Activated T-cell treated with anti-CD3 and anti-CD28 coated beads, Interleukin-2, amount 50 U/mL, for 24 hours (primary cell): ENCODE measurements at regions not wholly inside any gene's neighbourhood (a gene's known extent, or its start where the extent isn't known, plus 50 kb on each side); places are given as distances from the start of the nearest gene placed in this dataset.
"Not testable (repeated sequence)": the region's sequence is repeated elsewhere in the genome, so short reads cannot be mapped to it uniquely, and the experiment has no call there.

ENCODE experiments used
- DNase-seq: peaks from one replicate; pipeline ENCODE4 v3.0.0-alpha.2; 2020
- H3K27ac Mint-ChIP-seq: 2 replicates; pipeline ENCODE4 v1.8.0; 2020; ENCODE audit warnings: mild to moderate bottlenecking, mixed read lengths
- H3K27me3 Mint-ChIP-seq: 2 replicates; pipeline ENCODE4 v1.8.0; 2020; ENCODE audit warnings: mixed read lengths
- H3K36me3 Mint-ChIP-seq: 2 replicates; pipeline ENCODE4 v1.8.0; 2020; ENCODE audit warnings: low read depth, mixed read lengths
- H3K4me1 Mint-ChIP-seq: 2 replicates; pipeline ENCODE4 v1.8.0; 2020; ENCODE audit warnings: low read depth, mixed read lengths
- H3K4me3 Mint-ChIP-seq: 2 replicates; pipeline ENCODE4 v1.8.0; 2020; ENCODE audit warnings: mild to moderate bottlenecking, moderate library complexity, mixed read lengths
- H3K9me3 Mint-ChIP-seq: 2 replicates; pipeline ENCODE4 v1.8.0; 2020; ENCODE audit warnings: mixed read lengths

- H3K4me1 Mint-ChIP-seq, result no peaks in the 10 kb centered on the region
- no peaks in the 10 kb centered on the region for H3K36me3 Mint-ChIP-seq
- H3K4me3 Mint-ChIP-seq, result no peak overlapping the region
- peaks cover 27% of the 10 kb centered on the region for H3K9me3 Mint-ChIP-seq
- no peak for DNase-seq
- H3K27me3 Mint-ChIP-seq, result no peaks in the 10 kb centered on the region
- no peak overlapping the region for H3K27ac Mint-ChIP-seq
These were observed 1631.0 kb downstream of the CDH8 start for GRCh38 chr16:60405286-60405685.

- no peak for DNase-seq
- peaks cover 18% of the 10 kb centered on the region for H3K9me3 Mint-ChIP-seq
- no peaks in the 10 kb centered on the region for H3K36me3 Mint-ChIP-seq
- H3K4me3 Mint-ChIP-seq, result no peak overlapping the region
- H3K4me1 Mint-ChIP-seq, result no peaks in the 10 kb centered on the region
- H3K27me3 Mint-ChIP-seq, result no peaks in the 10 kb centered on the region
- H3K27ac Mint-ChIP-seq, result no peak overlapping the region
These were observed 1631.8 kb downstream of the CDH8 start for GRCh38 chr16:60404401-60404800.

GRCh38 chr16:60402941-60403340 lies 1633.3 kb downstream of the CDH8 start:
- H3K27ac Mint-ChIP-seq, H3K36me3 Mint-ChIP-seq, H3K4me1 Mint-ChIP-seq, H3K4me3 Mint-ChIP-seq, H3K27me3 Mint-ChIP-seq, DNase-seq: not testable (repeated sequence)
- H3K9me3 Mint-ChIP-seq, result peaks cover 20% of the 10 kb centered on the region

GRCh38 chr16:60392380-60392779 lies 1643.9 kb downstream of the CDH8 start:
- Mint-ChIP-seq H3K9me3 (peaks cover 16% of the 10 kb centered on the region), H3K36me3 (no peaks in the 10 kb centered on the region), H3K27me3 (no peaks in the 10 kb centered on the region), H3K4me3 (no peak overlapping the region), H3K4me1 (no peaks in the 10 kb centered on the region), H3K27ac (no peak overlapping the region)
- no peak for DNase-seq

- no peak for DNase-seq
- H3K36me3 Mint-ChIP-seq, result no peaks in the 10 kb centered on the region
- H3K4me1 Mint-ChIP-seq, result no peaks in the 10 kb centered on the region
- H3K9me3 Mint-ChIP-seq, result peaks cover 17% of the 10 kb centered on the region
- H3K27ac Mint-ChIP-seq, result no peak overlapping the region
- H3K4me3 Mint-ChIP-seq, result no peak overlapping the region
- no peaks in the 10 kb centered on the region for H3K27me3 Mint-ChIP-seq
These were observed 1637.5 kb upstream of the GOT2 start for GRCh38 chr16:60371591-60371990.

GRCh38 chr16:60367739-60368138 lies 1633.6 kb upstream of the GOT2 start:
- no peaks in the 10 kb centered on the region for H3K4me1 Mint-ChIP-seq
- no peak for DNase-seq
- no peaks in the 10 kb centered on the region for H3K27me3 Mint-ChIP-seq
- H3K4me3 Mint-ChIP-seq, result no peak overlapping the region
- H3K36me3 Mint-ChIP-seq, result no peaks in the 10 kb centered on the region
- H3K9me3 Mint-ChIP-seq, result peaks cover 8% of the 10 kb centered on the region
- H3K27ac Mint-ChIP-seq, result no peak overlapping the region

GRCh38 chr16:60363566-60363965 lies 1629.5 kb upstream of the GOT2 start:
- H3K4me3 Mint-ChIP-seq, result no peak overlapping the region
- H3K9me3 Mint-ChIP-seq, result peaks cover 3% of the 10 kb centered on the region
- no peak overlapping the region for H3K27ac Mint-ChIP-seq
- H3K27me3 Mint-ChIP-seq, result no peaks in the 10 kb centered on the region
- H3K4me1 Mint-ChIP-seq, result no peaks in the 10 kb centered on the region
- no peaks in the 10 kb centered on the region for H3K36me3 Mint-ChIP-seq
- no peak for DNase-seq

GRCh38 chr16:60359866-60360265 lies 1625.8 kb upstream of the GOT2 start:
- not testable (repeated sequence) for H3K36me3 Mint-ChIP-seq, H3K9me3 Mint-ChIP-seq, H3K4me3 Mint-ChIP-seq, H3K4me1 Mint-ChIP-seq, H3K27ac Mint-ChIP-seq, DNase-seq, H3K27me3 Mint-ChIP-seq

- H3K4me1 Mint-ChIP-seq, H3K9me3 Mint-ChIP-seq, H3K4me3 Mint-ChIP-seq: not testable (repeated sequence)
These were observed 1625.3 kb upstream of the GOT2 start for GRCh38 chr16:60359412-60359811.

GRCh38 chr16:60357876-60358522 lies 1623.9 kb upstream of the GOT2 start:
- H3K27ac Mint-ChIP-seq, H3K4me1 Mint-ChIP-seq, H3K9me3 Mint-ChIP-seq, H3K4me3 Mint-ChIP-seq, DNase-seq, H3K36me3 Mint-ChIP-seq, H3K27me3 Mint-ChIP-seq: not testable (repeated sequence)

More at GRCh38 chr16:60359412-60359811, 1625.3 kb upstream of the GOT2 start:
- not testable (repeated sequence) for H3K27me3 Mint-ChIP-seq, DNase-seq, H3K36me3 Mint-ChIP-seq, H3K27ac Mint-ChIP-seq

- Mint-ChIP-seq H3K4me3 (no peak overlapping the region), H3K9me3 (peaks cover 20% of the 10 kb centered on the region), H3K27ac (no peak overlapping the region)
These were observed 1612.1 kb upstream of the GOT2 start for GRCh38 chr16:60346256-60346655.

GRCh38 chr16:60337671-60338070 lies 1603.6 kb upstream of the GOT2 start:
- no peak for DNase-seq
- Mint-ChIP-seq H3K4me3 (no peak overlapping the region), H3K27ac (no peak overlapping the region), H3K4me1 (no peaks in the 10 kb centered on the region), H3K36me3 (no peaks in the 10 kb centered on the region), H3K27me3 (no peaks in the 10 kb centered on the region), H3K9me3 (peaks cover 14% of the 10 kb centered on the region)

More at GRCh38 chr16:60346256-60346655, 1612.1 kb upstream of the GOT2 start:
- Mint-ChIP-seq H3K4me1 (no peaks in the 10 kb centered on the region), H3K27me3 (no peaks in the 10 kb centered on the region), H3K36me3 (no peaks in the 10 kb centered on the region)
- no peak for DNase-seq

- H3K27me3 Mint-ChIP-seq, result no peaks in the 10 kb centered on the region
- no peak for DNase-seq
- H3K27ac Mint-ChIP-seq, result no peak overlapping the region
- H3K9me3 Mint-ChIP-seq, result peaks cover 27% of the 10 kb centered on the region
- no peak overlapping the region for H3K4me3 Mint-ChIP-seq
- no peaks in the 10 kb centered on the region for H3K4me1 Mint-ChIP-seq
- no peaks in the 10 kb centered on the region for H3K36me3 Mint-ChIP-seq
These were observed 1597.1 kb upstream of the GOT2 start for GRCh38 chr16:60331168-60331567.

- peaks cover 26% of the 10 kb centered on the region for H3K9me3 Mint-ChIP-seq
- H3K27ac Mint-ChIP-seq, result no peak overlapping the region
- H3K4me1 Mint-ChIP-seq, result no peaks in the 10 kb centered on the region
- DNase-seq, result no peak
- H3K27me3 Mint-ChIP-seq, result no peaks in the 10 kb centered on the region
- H3K4me3 Mint-ChIP-seq, result no peak overlapping the region
- H3K36me3 Mint-ChIP-seq, result no peaks in the 10 kb centered on the region
These were observed 1595.0 kb upstream of the GOT2 start for GRCh38 chr16:60329108-60329507.

GRCh38 chr16:60328152-60328551 lies 1594.0 kb upstream of the GOT2 start:
- H3K36me3 Mint-ChIP-seq, result no peaks in the 10 kb centered on the region
- no peak overlapping the region for H3K4me3 Mint-ChIP-seq
- peaks cover 28% of the 10 kb centered on the region for H3K9me3 Mint-ChIP-seq
- no peaks in the 10 kb centered on the region for H3K27me3 Mint-ChIP-seq
- H3K4me1 Mint-ChIP-seq, result no peaks in the 10 kb centered on the region
- DNase-seq, result no peak
- no peak overlapping the region for H3K27ac Mint-ChIP-seq

GRCh38 chr16:60318486-60318885 lies 1584.4 kb upstream of the GOT2 start:
- Mint-ChIP-seq H3K4me3 (no peak overlapping the region), H3K36me3 (no peaks in the 10 kb centered on the region), H3K4me1 (no peaks in the 10 kb centered on the region), H3K9me3 (peaks cover 14% of the 10 kb centered on the region), H3K27me3 (no peaks in the 10 kb centered on the region), H3K27ac (no peak overlapping the region)
- no peak for DNase-seq
